Lower leg skin (tissue), 3 donors: ENCODE measurements at regions not wholly inside any gene's neighbourhood (a gene's known extent, or its start where the extent isn't known, plus 50 kb on each side); places are given as distances from the start of the nearest gene placed in this dataset.

Source experiments
- POLR2A ChIP-seq, 2 donors: fragments of 450-650 bp; IDR thresholded peaks; one replicate each; pipeline ENCODE4 v1.6.1; 2016 to 2017; ENCODE audit warnings: antibody characterized with exemption in 2 of 2, mild to moderate bottlenecking in 1 of 2, moderate library complexity in 1 of 2
- TF ChIP-seq, protein P1 (sequence below), 3 donors: fragments of 450-650 bp; IDR thresholded peaks; one replicate each; pipeline ENCODE4 v1.5.1; 2016; ENCODE audit warnings: antibody characterized with exemption in 3 of 3, mild to moderate bottlenecking in 3 of 3, moderate library complexity in 2 of 3

DNA sequence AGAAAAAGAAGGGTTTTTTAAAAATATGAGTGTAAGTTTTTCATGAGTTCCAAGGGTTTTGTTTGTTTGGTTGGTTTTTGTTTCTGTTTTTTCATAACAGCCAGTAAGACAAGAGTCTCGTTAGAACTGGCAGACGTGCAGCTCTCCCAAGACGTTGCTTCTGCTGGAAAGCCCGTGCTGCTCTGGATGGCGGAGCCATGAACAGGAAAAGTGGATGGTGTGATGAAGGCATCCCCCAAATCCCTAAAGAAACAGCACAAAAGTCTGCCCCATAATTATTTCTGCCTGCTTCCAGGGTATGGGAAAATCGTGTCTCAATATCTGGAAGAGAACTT is 157.9 kb upstream of the BACE2 start:
- TF ChIP-seq, protein P1, sequence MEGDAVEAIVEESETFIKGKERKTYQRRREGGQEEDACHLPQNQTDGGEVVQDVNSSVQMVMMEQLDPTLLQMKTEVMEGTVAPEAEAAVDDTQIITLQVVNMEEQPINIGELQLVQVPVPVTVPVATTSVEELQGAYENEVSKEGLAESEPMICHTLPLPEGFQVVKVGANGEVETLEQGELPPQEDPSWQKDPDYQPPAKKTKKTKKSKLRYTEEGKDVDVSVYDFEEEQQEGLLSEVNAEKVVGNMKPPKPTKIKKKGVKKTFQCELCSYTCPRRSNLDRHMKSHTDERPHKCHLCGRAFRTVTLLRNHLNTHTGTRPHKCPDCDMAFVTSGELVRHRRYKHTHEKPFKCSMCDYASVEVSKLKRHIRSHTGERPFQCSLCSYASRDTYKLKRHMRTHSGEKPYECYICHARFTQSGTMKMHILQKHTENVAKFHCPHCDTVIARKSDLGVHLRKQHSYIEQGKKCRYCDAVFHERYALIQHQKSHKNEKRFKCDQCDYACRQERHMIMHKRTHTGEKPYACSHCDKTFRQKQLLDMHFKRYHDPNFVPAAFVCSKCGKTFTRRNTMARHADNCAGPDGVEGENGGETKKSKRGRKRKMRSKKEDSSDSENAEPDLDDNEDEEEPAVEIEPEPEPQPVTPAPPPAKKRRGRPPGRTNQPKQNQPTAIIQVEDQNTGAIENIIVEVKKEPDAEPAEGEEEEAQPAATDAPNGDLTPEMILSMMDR (IDR thresholded peaks at IDR 0.05), result no peak
- no peak for TF ChIP-seq POLR2A (IDR thresholded peaks at IDR 0.05)
